ENCODE measurements at regions not wholly inside any gene's neighbourhood (a gene's known extent, or its start where the extent isn't known, plus 50 kb on each side); places are given as distances from the start of the nearest gene placed in this dataset.

DNA sequence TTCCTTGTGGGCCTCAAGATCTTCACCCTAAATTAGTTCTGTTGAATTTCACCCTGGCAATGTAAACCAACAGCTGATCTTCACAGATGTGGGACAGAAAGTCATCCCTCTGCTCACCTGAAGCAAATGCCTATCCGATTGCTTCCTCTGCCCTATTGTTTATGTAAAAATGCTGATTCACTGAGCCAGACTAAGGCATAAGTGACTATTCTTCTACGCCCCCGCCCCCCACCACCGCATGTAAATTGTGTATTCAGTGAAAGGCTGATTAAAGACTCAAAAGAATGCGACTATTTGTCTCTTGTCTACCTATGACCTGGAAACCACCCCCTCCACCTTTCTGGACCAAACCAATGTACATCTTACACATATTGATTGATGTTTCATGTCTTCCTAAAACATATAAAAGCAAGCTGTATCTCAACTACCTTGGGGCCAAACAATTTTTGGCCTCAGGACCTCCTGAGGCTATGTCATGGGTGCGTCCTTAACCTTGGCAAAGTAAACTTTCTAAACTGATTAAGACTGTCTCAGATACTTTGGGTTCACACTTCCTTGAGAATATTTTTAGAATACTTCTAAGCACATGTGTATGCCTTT is 129.7 kb upstream of the BOD1 start:
- Mint-ChIP-seq H3K27me3 (peaks cover 0 to 2% (median 0%) of the 10 kb centered on the region in 5 donors), H3K4me1 (peaks cover 0 to 10% (median 0%) of the 10 kb centered on the region in 7 donors), H3K9me3 (no peaks in the 10 kb centered on the region), H3K27ac (no peak overlapping the region), H3K36me3 (no peaks in the 10 kb centered on the region), H3K4me3 (no peak overlapping the region)
- no peak overlapping the region for H3K4me3 ChIP-seq (ENCODE audit: low read length)
- H3K27me3 ChIP-seq (ENCODE audit: control insufficient read depth in 2 of 2, insufficient read depth in 2 of 2, low read length in 2 of 2): no peaks in the 10 kb centered on the region
- no peaks in the 10 kb centered on the region for H3K9me3 ChIP-seq (ENCODE audit: control insufficient read depth in 2 of 3, low read length in 3 of 3)
- ChIA-PET CTCF (no interaction called here), POLR2A (no interaction called here)
- H3K27ac ChIP-seq (ENCODE audit: low read depth, low read length): no peak overlapping the region
- no peaks in the 10 kb centered on the region for H3K4me1 ChIP-seq (ENCODE audit: control insufficient read depth in 2 of 2, insufficient read depth in 2 of 2, low read length in 2 of 2)
- intact Hi-C loops (cut with micrococcal nuclease): no loop called here
- no peaks in the 10 kb centered on the region for H3K36me3 ChIP-seq (ENCODE audit: control insufficient read depth in 2 of 3, insufficient read depth in 3 of 3, low read length in 3 of 3)
- ATAC-seq (no peak), DNase-seq (no peak)

DNA sequence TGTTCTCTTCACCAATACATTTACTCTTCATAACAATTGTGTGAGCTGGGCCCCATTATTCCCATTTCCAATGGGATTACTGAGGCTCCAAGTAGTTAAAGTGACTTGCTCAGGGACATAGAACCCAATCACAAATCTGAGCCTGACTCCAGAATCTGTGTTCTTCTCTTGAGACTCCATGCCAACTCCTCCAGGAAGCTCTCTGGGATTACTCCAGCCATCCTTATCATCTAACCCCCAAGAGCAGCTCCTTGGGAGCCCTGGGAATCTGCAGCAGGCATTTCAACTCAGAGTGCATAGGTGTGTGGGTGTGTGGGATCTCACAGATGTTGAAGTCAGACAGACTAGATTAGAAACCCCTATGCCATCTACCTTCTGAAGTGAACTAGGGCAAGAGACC is 131.4 kb upstream of the BOD1 start:
- Mint-ChIP-seq H3K27me3 (peaks cover 0 to 10% (median 3%) of the 10 kb centered on the region in 5 donors), H3K9me3 (no peaks in the 10 kb centered on the region), H3K36me3 (no peaks in the 10 kb centered on the region), H3K4me1 (peaks cover 0 to 3% (median 0%) of the 10 kb centered on the region in 7 donors), H3K4me3 (no peak overlapping the region), H3K27ac (no peak overlapping the region)
- no peaks in the 10 kb centered on the region for H3K9me3 ChIP-seq (ENCODE audit: control insufficient read depth in 2 of 3, low read length in 3 of 3)
- intact Hi-C loops (cut with micrococcal nuclease): no loop called here
- ChIA-PET CTCF (no interaction called here), POLR2A (no interaction called here)
- no peaks in the 10 kb centered on the region for H3K27me3 ChIP-seq (ENCODE audit: control insufficient read depth in 2 of 2, insufficient read depth in 2 of 2, low read length in 2 of 2)
- H3K4me3 ChIP-seq (ENCODE audit: low read length): no peak overlapping the region
- no peak overlapping the region for H3K27ac ChIP-seq (ENCODE audit: low read depth, low read length)
- H3K36me3 ChIP-seq (ENCODE audit: control insufficient read depth in 2 of 3, insufficient read depth in 3 of 3, low read length in 3 of 3): no peaks in the 10 kb centered on the region
- no peaks in the 10 kb centered on the region for H3K4me1 ChIP-seq (ENCODE audit: control insufficient read depth in 2 of 2, insufficient read depth in 2 of 2, low read length in 2 of 2)
- ATAC-seq: no peak
- DNase-seq: no peak

DNA sequence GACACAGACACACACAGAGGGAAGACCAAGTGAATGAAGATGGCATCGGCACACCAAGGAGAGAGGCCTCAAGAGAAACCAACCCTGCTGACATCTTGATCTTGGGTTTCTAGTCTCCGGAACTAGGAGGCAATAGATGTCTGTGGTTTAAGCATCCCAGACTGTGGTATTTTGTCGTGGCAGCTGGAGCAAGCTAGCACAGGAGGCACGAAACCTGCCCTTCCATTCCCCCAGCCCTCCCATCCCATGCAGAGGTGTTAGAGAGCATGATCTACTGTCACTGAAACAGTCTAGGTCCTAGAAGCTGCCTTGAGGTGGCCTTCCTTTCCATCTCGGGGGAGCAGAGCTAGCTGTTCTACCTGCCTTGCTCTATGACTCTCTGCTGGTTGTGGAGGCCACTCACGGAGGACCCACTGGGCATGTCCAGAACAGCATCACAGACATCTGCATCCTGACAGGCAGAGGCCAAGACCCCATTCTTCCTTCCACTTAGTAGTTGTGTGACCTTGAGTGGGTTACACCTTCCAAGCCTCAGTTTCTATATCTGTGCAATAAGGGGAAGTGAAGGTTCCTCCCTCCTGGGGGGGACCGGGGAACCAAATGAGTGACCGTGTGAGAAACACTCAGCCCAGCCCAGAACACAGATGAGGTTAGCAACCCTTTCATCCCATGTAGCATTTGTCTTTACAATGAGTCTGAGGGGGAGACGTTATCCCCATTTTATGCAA is 134.3 kb upstream of the BOD1 start:
- Histone ChIP-seq H3K27me3 (ENCODE audit: control insufficient read depth in 2 of 2, insufficient read depth in 2 of 2, low read length in 2 of 2) (no peaks in the 10 kb centered on the region), H3K27ac (ENCODE audit: low read depth, low read length) (no peak overlapping the region), H3K36me3 (ENCODE audit: control insufficient read depth in 2 of 3, insufficient read depth in 3 of 3, low read length in 3 of 3) (no peaks in the 10 kb centered on the region), H3K9me3 (ENCODE audit: control insufficient read depth in 2 of 3, low read length in 3 of 3) (no peaks in the 10 kb centered on the region), H3K4me3 (ENCODE audit: low read length) (no peak overlapping the region), H3K4me1 (ENCODE audit: control insufficient read depth in 2 of 2, insufficient read depth in 2 of 2, low read length in 2 of 2) (no peaks in the 10 kb centered on the region)
- ChIA-PET CTCF (no interaction called here), POLR2A (no interaction called here)
- Mint-ChIP-seq H3K4me1 (peaks cover 0 to 2% (median 0%) of the 10 kb centered on the region in 7 donors), H3K36me3 (no peaks in the 10 kb centered on the region), H3K27me3 (peaks cover 0 to 10% (median 3%) of the 10 kb centered on the region in 5 donors), H3K4me3 (no peak overlapping the region), H3K27ac (no peak overlapping the region), H3K9me3 (peaks cover 0 to 6% (median 0%) of the 10 kb centered on the region in 11 donors)
- intact Hi-C loops (cut with micrococcal nuclease): no loop called here
- DNase-seq (no peak), ATAC-seq (no peak)

GRCh38 chr5:173751266-173751600 is 134.8 kb upstream of the BOD1 start:
- Mint-ChIP-seq H3K27ac (no peak overlapping the region), H3K27me3 (peaks cover 0 to 10% (median 3%) of the 10 kb centered on the region in 5 donors), H3K9me3 (peaks cover 0 to 6% (median 0%) of the 10 kb centered on the region in 11 donors), H3K4me3 (no peak overlapping the region), H3K36me3 (no peaks in the 10 kb centered on the region), H3K4me1 (peaks cover 0 to 2% (median 0%) of the 10 kb centered on the region in 7 donors)
- ChIA-PET POLR2A (no interaction called here), CTCF (no interaction called here)
- Histone ChIP-seq H3K4me3 (ENCODE audit: low read length) (no peak overlapping the region), H3K27ac (ENCODE audit: low read depth, low read length) (no peak overlapping the region), H3K9me3 (ENCODE audit: control insufficient read depth in 2 of 3, low read length in 3 of 3) (no peaks in the 10 kb centered on the region), H3K4me1 (ENCODE audit: control insufficient read depth in 2 of 2, insufficient read depth in 2 of 2, low read length in 2 of 2) (no peaks in the 10 kb centered on the region), H3K36me3 (ENCODE audit: control insufficient read depth in 2 of 3, insufficient read depth in 3 of 3, low read length in 3 of 3) (no peaks in the 10 kb centered on the region), H3K27me3 (ENCODE audit: control insufficient read depth in 2 of 2, insufficient read depth in 2 of 2, low read length in 2 of 2) (no peaks in the 10 kb centered on the region)
- no peak for ATAC-seq
- DNase-seq: no peak
- intact Hi-C loops (cut with micrococcal nuclease): no loop called here

DNA sequence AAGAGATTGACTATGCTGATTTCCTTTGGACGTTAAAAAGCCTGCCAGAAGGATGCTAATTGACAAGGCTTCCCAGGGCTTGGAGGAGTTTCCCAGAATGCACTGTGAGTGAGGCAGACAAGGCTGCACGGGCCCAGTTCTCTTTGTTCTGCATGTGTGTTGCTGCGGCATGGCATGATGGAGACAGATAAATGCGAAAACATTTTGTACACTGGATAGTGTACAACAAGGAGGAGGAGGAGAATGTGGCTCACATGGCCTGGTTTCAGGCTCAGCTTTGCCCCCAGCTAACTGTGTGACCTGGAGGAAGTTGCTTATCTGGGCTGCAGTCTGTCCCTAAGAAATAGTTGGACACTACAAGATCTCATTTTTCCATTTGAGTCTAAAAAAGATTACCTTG is 135.5 kb upstream of the CPEB4 start:
- Mint-ChIP-seq H3K36me3 (no peaks in the 10 kb centered on the region), H3K27me3 (peaks cover 0 to 10% (median 3%) of the 10 kb centered on the region in 5 donors), H3K27ac (no peak overlapping the region), H3K9me3 (peaks cover 0 to 6% (median 0%) of the 10 kb centered on the region in 11 donors), H3K4me1 (peaks cover 0 to 2% (median 0%) of the 10 kb centered on the region in 7 donors), H3K4me3 (no peak overlapping the region)
- intact Hi-C loops (cut with micrococcal nuclease): no loop called here
- ATAC-seq: no peak
- no peaks in the 10 kb centered on the region for H3K36me3 ChIP-seq (ENCODE audit: control insufficient read depth in 2 of 3, insufficient read depth in 3 of 3, low read length in 3 of 3)
- no peak overlapping the region for H3K4me3 ChIP-seq (ENCODE audit: low read length)
- DNase-seq: no peak
- ChIA-PET CTCF (no interaction called here), POLR2A (no interaction called here)
- no peaks in the 10 kb centered on the region for H3K27me3 ChIP-seq (ENCODE audit: control insufficient read depth in 2 of 2, insufficient read depth in 2 of 2, low read length in 2 of 2)
- H3K9me3 ChIP-seq (ENCODE audit: control insufficient read depth in 2 of 3, low read length in 3 of 3): no peaks in the 10 kb centered on the region
- no peaks in the 10 kb centered on the region for H3K4me1 ChIP-seq (ENCODE audit: control insufficient read depth in 2 of 2, insufficient read depth in 2 of 2, low read length in 2 of 2)
- no peak overlapping the region for H3K27ac ChIP-seq (ENCODE audit: low read depth, low read length)

DNA sequence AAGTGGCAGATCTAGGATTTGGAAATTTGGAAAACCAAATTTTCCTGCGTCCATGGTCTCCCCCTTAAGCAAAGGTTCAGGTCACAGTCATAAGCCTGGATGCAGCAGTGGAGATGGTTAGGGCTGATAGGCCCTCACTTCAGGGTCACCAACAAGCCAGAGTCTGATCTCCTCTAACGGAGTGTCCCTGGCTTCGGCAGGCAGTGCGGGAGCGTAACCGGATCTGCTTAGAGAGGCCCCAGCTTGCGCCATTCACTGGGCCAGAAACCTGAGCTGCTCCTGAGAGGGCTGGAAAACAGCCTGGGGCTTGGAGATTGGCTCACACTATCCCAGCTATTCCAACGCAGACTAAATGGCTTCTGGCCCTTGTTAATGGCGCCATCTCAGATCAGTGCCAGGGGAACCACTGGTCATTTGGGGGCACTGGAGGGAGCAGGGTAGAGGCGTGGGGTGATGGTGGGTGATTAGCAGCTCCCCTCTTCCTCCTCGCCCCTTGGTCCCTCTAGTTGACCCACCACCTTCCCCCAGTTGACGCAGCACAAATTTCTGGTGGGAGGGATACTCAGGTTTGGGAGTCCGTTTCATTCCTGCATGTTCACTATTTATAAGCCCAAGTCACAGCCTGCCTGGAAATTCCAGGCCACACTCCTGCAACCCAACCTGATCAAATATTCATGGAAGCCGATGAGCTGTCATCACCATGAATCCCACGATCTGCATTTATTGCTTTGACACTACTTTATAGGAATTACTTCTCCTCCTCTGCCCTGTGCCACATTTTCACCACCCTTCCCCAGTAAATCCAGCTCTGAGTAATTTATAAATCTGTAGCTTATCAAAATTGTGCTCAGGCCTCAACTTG is 134.6 kb upstream of the CPEB4 start:
- ChIA-PET CTCF (no interaction called here), POLR2A (no interaction called here)
- Mint-ChIP-seq H3K27ac (peak overlapping the region in 1 of 9 donors; percentile 59), H3K4me1 (peaks cover 0 to 2% (median 0%) of the 10 kb centered on the region in 7 donors), H3K36me3 (no peaks in the 10 kb centered on the region), H3K9me3 (peaks cover 0 to 6% (median 0%) of the 10 kb centered on the region in 11 donors), H3K4me3 (no peak overlapping the region), H3K27me3 (peaks cover 0 to 10% (median 3%) of the 10 kb centered on the region in 5 donors)
- Histone ChIP-seq H3K4me1 (ENCODE audit: control insufficient read depth in 2 of 2, insufficient read depth in 2 of 2, low read length in 2 of 2) (no peaks in the 10 kb centered on the region), H3K36me3 (ENCODE audit: control insufficient read depth in 2 of 3, insufficient read depth in 3 of 3, low read length in 3 of 3) (no peaks in the 10 kb centered on the region), H3K27me3 (ENCODE audit: control insufficient read depth in 2 of 2, insufficient read depth in 2 of 2, low read length in 2 of 2) (no peaks in the 10 kb centered on the region), H3K27ac (ENCODE audit: low read depth, low read length) (no peak overlapping the region), H3K9me3 (ENCODE audit: control insufficient read depth in 2 of 3, low read length in 3 of 3) (no peaks in the 10 kb centered on the region), H3K4me3 (ENCODE audit: low read length) (no peak overlapping the region)
- ATAC-seq: no peak
- no peak for DNase-seq
- intact Hi-C loops (cut with micrococcal nuclease): no loop called here

Data from naive thymus-derived CD4-positive, alpha-beta T cell (primary cell).